Aorta (tissue), 5 donors: ENCODE measurements at regions not wholly inside any gene's neighbourhood (a gene's known extent, or its start where the extent isn't known, plus 50 kb on each side); places are given as distances from the start of the nearest gene placed in this dataset.

ENCODE experiments used
- ATAC-seq: fragments of 200-7000 bp; cut with Tn5 transposase; one replicate; pipeline ENCODE4 v1.9.1; 2022; ENCODE audit warnings: moderate library complexity; ENCODE audit not compliant: low FRiP score
- DNase-seq, 2 donors: peaks; one replicate each; pipeline ENCODE4 v3.0.0-alpha.2; 2020
- H3K27ac ChIP-seq, 2 donors: one replicate each; pipeline ENCODE4 v1.5.1; 2013; ENCODE audit warnings: low read length in 2 of 2, mild to moderate bottlenecking in 2 of 2, moderate library complexity in 2 of 2, control low read depth in 1 of 2, inconsistent platforms in 1 of 2, low read depth in 1 of 2
- H3K27me3 ChIP-seq, 2 donors: one replicate each; pipeline ENCODE4 v1.6.1; 2013; ENCODE audit warnings: control low read depth in 1 of 2, low read length in 1 of 2, mild to moderate bottlenecking in 1 of 2, moderate library complexity in 1 of 2; ENCODE audit not compliant: insufficient read depth in 2 of 2, control insufficient read depth in 1 of 2
- H3K36me3 ChIP-seq, 2 donors: one replicate each; pipeline ENCODE4 v1.6.1; 2013; ENCODE audit warnings: control low read depth in 1 of 2, low read length in 1 of 2, mild to moderate bottlenecking in 1 of 2; ENCODE audit not compliant: insufficient read depth in 2 of 2, control insufficient read depth in 1 of 2
- H3K4me1 ChIP-seq, 2 donors: one replicate each; pipeline ENCODE4 v1.6.1; 2013; ENCODE audit warnings: low read length in 2 of 2, control low read depth in 1 of 2, mild to moderate bottlenecking in 1 of 2, moderate library complexity in 1 of 2; ENCODE audit not compliant: insufficient read depth in 2 of 2, control insufficient read depth in 1 of 2
- H3K4me3 ChIP-seq, 2 donors: one replicate each; pipeline ENCODE4 v1.5.1; 2013; ENCODE audit warnings: low read length in 2 of 2, control low read depth in 1 of 2, mild to moderate bottlenecking in 1 of 2
- H3K9me3 ChIP-seq: one replicate; pipeline ENCODE4 v1.6.1; 2013; ENCODE audit warnings: mild to moderate bottlenecking, low read length; ENCODE audit not compliant: control insufficient read depth
- whole genome bisulfite sequencing, 2 donors: extraction: QIAGEN DNeasy Blood & Tissue Kit; methylation state at CpG; one replicate each; pipeline ENCODE4 v1.1.7; 2013; 5-methylcytosine and 5-hydroxymethylcytosine counted together
- intact Hi-C, 2 donors: fragments of 100-400 bp; cut with DNase I; formaldehyde crosslinking; loops; one replicate each; pipeline versions ENCODE4 v1.14.2 to v1.15.0; 2022
- donor health status: healthy with polysubstance abuse.
- donor health status: Bipolar disorder and iron deficiency.
- donor health status: DM: no; HTN: no; CAD: no.
- donor health status: DM: no; HTN: no; CAD: no.
- donor health status: DM: yes; HTN: yes; CAD: no.

GRCh38 chr18:27411911-27412310, 226.8 kb upstream of the CHST9 start:
- ATAC-seq (no peak), DNase-seq (no peak)
- H3K36me3 ChIP-seq = no peaks in the 10 kb centered on the region
- H3K9me3 ChIP-seq = no peaks in the 10 kb centered on the region
- H3K4me1 ChIP-seq = no peaks in the 10 kb centered on the region
- intact Hi-C loops = no loop called here
- H3K4me3 ChIP-seq = no peak overlapping the region
- WGBS, 2 donors = 62 to 66% methylated on average over 2 of the region's 2 CpGs
- H3K27ac ChIP-seq = no peak overlapping the region
- H3K27me3 ChIP-seq = no peaks in the 10 kb centered on the region

GRCh38 chr18:27411013-27411412, 225.9 kb upstream of the CHST9 start:
- no peaks in the 10 kb centered on the region for H3K9me3 ChIP-seq
- H3K36me3 ChIP-seq = no peaks in the 10 kb centered on the region
- intact Hi-C loops = no loop called here
- WGBS, 2 donors = 46 to 64% methylated on average over 1 of the region's 1 CpG
- ATAC-seq = no peak
- no peaks in the 10 kb centered on the region for H3K4me1 ChIP-seq
- no peak overlapping the region for H3K4me3 ChIP-seq
- H3K27ac ChIP-seq = no peak overlapping the region
- H3K27me3 ChIP-seq = no peaks in the 10 kb centered on the region
- no peak for DNase-seq

GRCh38 chr18:27404855-27405254, 219.7 kb upstream of the CHST9 start:
- Histone ChIP-seq H3K36me3 (no peaks in the 10 kb centered on the region), H3K4me3 (no peak overlapping the region), H3K4me1 (no peaks in the 10 kb centered on the region), H3K27me3 (no peaks in the 10 kb centered on the region), H3K27ac (no peak overlapping the region), H3K9me3 (no peaks in the 10 kb centered on the region)
- no peak for DNase-seq
- intact Hi-C loops = no loop called here
- 74 to 75% methylated on average over 2 of the region's 2 CpGs for WGBS, 2 donors
- ATAC-seq = no peak

GRCh38 chr18:27400001-27400400, 214.9 kb upstream of the CHST9 start:
- H3K9me3 ChIP-seq = no peaks in the 10 kb centered on the region
- DNase-seq (no peak), ATAC-seq (no peak)
- intact Hi-C loops = no loop called here
- no peak overlapping the region for H3K4me3 ChIP-seq
- 64 to 65% methylated on average over 9 of the region's 9 CpGs for WGBS, 2 donors
- H3K4me1 ChIP-seq = no peaks in the 10 kb centered on the region
- no peaks in the 10 kb centered on the region for H3K36me3 ChIP-seq
- no peaks in the 10 kb centered on the region for H3K27me3 ChIP-seq
- H3K27ac ChIP-seq = no peak overlapping the region

GRCh38 chr18:27395752-27396151, 210.6 kb upstream of the CHST9 start:
- Histone ChIP-seq H3K9me3 (no peaks in the 10 kb centered on the region), H3K4me3 (no peak overlapping the region), H3K27me3 (no peaks in the 10 kb centered on the region), H3K36me3 (no peaks in the 10 kb centered on the region), H3K27ac (no peak overlapping the region), H3K4me1 (no peaks in the 10 kb centered on the region)
- intact Hi-C loops = no loop called here
- 81% methylated on average over 1 of the region's 1 CpG for WGBS, 2 donors
- no peak for ATAC-seq
- no peak for DNase-seq

- no peak overlapping the region for H3K27ac ChIP-seq
- WGBS, 2 donors = 67 to 78% methylated on average over 3 of the region's 3 CpGs
- no peaks in the 10 kb centered on the region for H3K27me3 ChIP-seq
- ATAC-seq (no peak), DNase-seq (no peak)
- no peaks in the 10 kb centered on the region for H3K9me3 ChIP-seq
- no peaks in the 10 kb centered on the region for H3K36me3 ChIP-seq
- intact Hi-C loops = no loop called here
- H3K4me1 ChIP-seq = no peaks in the 10 kb centered on the region
- H3K4me3 ChIP-seq = no peak overlapping the region
These were observed 209.6 kb upstream of the CHST9 start for GRCh38 chr18:27394687-27395086.

GRCh38 chr18:27382567-27383216, 197.6 kb upstream of the CHST9 start:
- ATAC-seq (no peak), DNase-seq (no peak)
- intact Hi-C loops = no loop called here
- Histone ChIP-seq H3K36me3 (no peaks in the 10 kb centered on the region), H3K9me3 (no peaks in the 10 kb centered on the region), H3K4me3 (no peak overlapping the region), H3K4me1 (no peaks in the 10 kb centered on the region), H3K27me3 (no peaks in the 10 kb centered on the region), H3K27ac (no peak overlapping the region)
- WGBS, 2 donors = 95 to 96% methylated on average over 4 of the region's 4 CpGs

- 42 to 47% methylated on average over 2 of the region's 2 CpGs for WGBS, 2 donors
- DNase-seq = no peak
- H3K36me3 ChIP-seq = no peaks in the 10 kb centered on the region
These were observed 193.5 kb upstream of the CHST9 start for GRCh38 chr18:27378431-27379095.

GRCh38 chr18:27377251-27377650, 192.1 kb upstream of the CHST9 start:
- Histone ChIP-seq H3K27ac (no peak overlapping the region), H3K27me3 (peaks cover 0 to 1% of the 10 kb centered on the region in 2 donors), H3K9me3 (no peaks in the 10 kb centered on the region), H3K36me3 (no peaks in the 10 kb centered on the region), H3K4me3 (no peak overlapping the region), H3K4me1 (no peaks in the 10 kb centered on the region)
- ATAC-seq (no peak), DNase-seq (no peak)
- 38 to 78% methylated on average over 1 of the region's 1 CpG for WGBS, 2 donors
- intact Hi-C loops = no loop called here

More at GRCh38 chr18:27378431-27379095, 193.5 kb upstream of the CHST9 start:
- peaks cover 0 to 1% of the 10 kb centered on the region in 2 donors for H3K27me3 ChIP-seq
- H3K27ac ChIP-seq = no peak overlapping the region
- intact Hi-C loops = no loop called here
- no peak overlapping the region for H3K4me3 ChIP-seq
- ATAC-seq = no peak
- H3K9me3 ChIP-seq = no peaks in the 10 kb centered on the region
- H3K4me1 ChIP-seq = no peaks in the 10 kb centered on the region
